ENCODE measurements at regions not wholly inside any gene's neighbourhood (a gene's known extent, or its start where the extent isn't known, plus 50 kb on each side); places are given as distances from the start of the nearest gene placed in this dataset.
"Not testable (repeated sequence)": the region's sequence is repeated elsewhere in the genome, so short reads cannot be mapped to it uniquely, and the experiment has no call there.

GRCh38 chr15:20228791-20229190, 312.8 kb downstream of the GOLGA6L6 start:
- H3K4me3 ChIP-seq; H3K27ac ChIP-seq; in situ Hi-C loops (cut with MboI; ENCODE audit: low pct_unique_long_range_greater_than_20kb in 2 of 9, low sequenced_read_pairs in 9 of 9, unreplicated experiment in 9 of 9); ATAC-seq (replicated peaks in 6 of 8); H3K4me1 ChIP-seq (replicated peaks in 1 of 2): not testable (repeated sequence)
- WGBS, 10 experiments, result 0 to 70% (median 33%) methylated on average over 1 to 8 of the region's 8 CpGs; no CpG with 5 or more reads in 2 of the 10 experiments

- H3K4me3 ChIP-seq; in situ Hi-C loops (cut with MboI; ENCODE audit: low pct_unique_long_range_greater_than_20kb in 2 of 9, low sequenced_read_pairs in 9 of 9, unreplicated experiment in 9 of 9); ATAC-seq (replicated peaks in 6 of 8): not testable (repeated sequence)
Measured at GRCh38 chr15:20227119-20227853, 314.3 kb downstream of the GOLGA6L6 start.

GRCh38 chr15:20226531-20226930, 315.1 kb downstream of the GOLGA6L6 start:
- H3K4me1 ChIP-seq (replicated peaks in 1 of 2); H3K4me3 ChIP-seq; H3K27ac ChIP-seq; ATAC-seq (replicated peaks in 6 of 8); in situ Hi-C loops (cut with MboI; ENCODE audit: low pct_unique_long_range_greater_than_20kb in 2 of 9, low sequenced_read_pairs in 9 of 9, unreplicated experiment in 9 of 9): not testable (repeated sequence)
- 17% methylated on average over 1 of the region's 2 CpGs; no CpG with 5 or more reads in 9 of the 10 experiments for WGBS, 10 experiments

More at GRCh38 chr15:20227119-20227853, 314.3 kb downstream of the GOLGA6L6 start:
- not testable (repeated sequence) for H3K4me1 ChIP-seq (replicated peaks in 1 of 2); H3K27ac ChIP-seq
- WGBS, 10 experiments, result 20% methylated on average over 1 of the region's 1 CpG; no CpG with 5 or more reads in 9 of the 10 experiments

- not testable (repeated sequence) for H3K4me3 ChIP-seq; ATAC-seq (replicated peaks in 6 of 8)
Measured at GRCh38 chr15:20221063-20221462, 320.5 kb downstream of the GOLGA6L6 start.

GRCh38 chr15:20219171-20219570, 322.4 kb downstream of the GOLGA6L6 start:
- H3K27ac ChIP-seq; H3K4me1 ChIP-seq (replicated peaks in 1 of 2); ATAC-seq (replicated peaks in 6 of 8); H3K4me3 ChIP-seq; in situ Hi-C loops (cut with MboI; ENCODE audit: low pct_unique_long_range_greater_than_20kb in 2 of 9, low sequenced_read_pairs in 9 of 9, unreplicated experiment in 9 of 9): not testable (repeated sequence)
- 0 to 80% (median 67%) methylated on average over 1 to 4 of the region's 4 CpGs; no CpG with 5 or more reads in 2 of the 10 experiments for WGBS, 10 experiments

More at GRCh38 chr15:20221063-20221462, 320.5 kb downstream of the GOLGA6L6 start:
- H3K27ac ChIP-seq; H3K4me1 ChIP-seq (replicated peaks in 1 of 2); in situ Hi-C loops (cut with MboI; ENCODE audit: low pct_unique_long_range_greater_than_20kb in 2 of 9, low sequenced_read_pairs in 9 of 9, unreplicated experiment in 9 of 9): not testable (repeated sequence)
- WGBS, 10 experiments, result 0 to 100% (median 37%) methylated on average over 1 to 4 of the region's 4 CpGs; no CpG with 5 or more reads in 4 of the 10 experiments

- in situ Hi-C loops (cut with MboI; ENCODE audit: low pct_unique_long_range_greater_than_20kb in 2 of 9, low sequenced_read_pairs in 9 of 9, unreplicated experiment in 9 of 9); H3K4me3 ChIP-seq; H3K4me1 ChIP-seq (replicated peaks in 1 of 2); ATAC-seq (replicated peaks in 6 of 8); H3K27ac ChIP-seq: not testable (repeated sequence)
- 0 to 70% (median 32%) methylated on average over 1 to 3 of the region's 4 CpGs; no CpG with 5 or more reads in 4 of the 10 experiments for WGBS, 10 experiments
Measured at GRCh38 chr15:20215700-20216099, 325.9 kb downstream of the GOLGA6L6 start.

- ATAC-seq (replicated peaks in 6 of 8); H3K27ac ChIP-seq; H3K4me1 ChIP-seq (replicated peaks in 1 of 2); H3K4me3 ChIP-seq; in situ Hi-C loops (cut with MboI; ENCODE audit: low pct_unique_long_range_greater_than_20kb in 2 of 9, low sequenced_read_pairs in 9 of 9, unreplicated experiment in 9 of 9): not testable (repeated sequence)
- 0 to 65% (median 25%) methylated on average over 1 of the region's 1 CpG for WGBS, 10 experiments
Measured at GRCh38 chr15:20214101-20214500, 327.5 kb downstream of the GOLGA6L6 start.

GRCh38 chr15:20211508-20211907, 330.1 kb downstream of the GOLGA6L6 start:
- in situ Hi-C loops (cut with MboI; ENCODE audit: low pct_unique_long_range_greater_than_20kb in 2 of 9, low sequenced_read_pairs in 9 of 9, unreplicated experiment in 9 of 9); H3K27ac ChIP-seq; H3K4me1 ChIP-seq (replicated peaks in 1 of 2); H3K4me3 ChIP-seq; ATAC-seq (replicated peaks in 6 of 8): not testable (repeated sequence)

- H3K4me3 ChIP-seq; H3K4me1 ChIP-seq (replicated peaks in 1 of 2); ATAC-seq (replicated peaks in 6 of 8); H3K27ac ChIP-seq; in situ Hi-C loops (cut with MboI; ENCODE audit: low pct_unique_long_range_greater_than_20kb in 2 of 9, low sequenced_read_pairs in 9 of 9, unreplicated experiment in 9 of 9): not testable (repeated sequence)
- WGBS, 10 experiments, result 0 to 60% (median 16%) methylated on average over 1 of the region's 1 CpG; no CpG with 5 or more reads in 2 of the 10 experiments
Measured at GRCh38 chr15:20209973-20210372, 331.6 kb downstream of the GOLGA6L6 start.

GRCh38 chr15:20207607-20208006, 334.0 kb downstream of the GOLGA6L6 start:
- 0 to 60% (median 31%) methylated on average over 1 to 5 of the region's 7 CpGs; no CpG with 5 or more reads in 4 of the 10 experiments for WGBS, 10 experiments
- ATAC-seq (replicated peaks in 6 of 8); in situ Hi-C loops (cut with MboI; ENCODE audit: low pct_unique_long_range_greater_than_20kb in 2 of 9, low sequenced_read_pairs in 9 of 9, unreplicated experiment in 9 of 9): not testable (repeated sequence)

GRCh38 chr15:20207198-20207597, 334.4 kb downstream of the GOLGA6L6 start:
- in situ Hi-C loops (cut with MboI; ENCODE audit: low pct_unique_long_range_greater_than_20kb in 2 of 9, low sequenced_read_pairs in 9 of 9, unreplicated experiment in 9 of 9); ATAC-seq (replicated peaks in 6 of 8); H3K4me3 ChIP-seq; H3K4me1 ChIP-seq (replicated peaks in 1 of 2); H3K27ac ChIP-seq: not testable (repeated sequence)
- 0 to 44% (median 10%) methylated on average over 1 to 2 of the region's 4 CpGs; no CpG with 5 or more reads in 5 of the 10 experiments for WGBS, 10 experiments

More at GRCh38 chr15:20207607-20208006, 334.0 kb downstream of the GOLGA6L6 start:
- H3K27ac ChIP-seq; H3K4me3 ChIP-seq; H3K4me1 ChIP-seq (replicated peaks in 1 of 2): not testable (repeated sequence)

- H3K4me1 ChIP-seq (replicated peaks in 1 of 2); ATAC-seq (replicated peaks in 6 of 8); in situ Hi-C loops (cut with MboI; ENCODE audit: low pct_unique_long_range_greater_than_20kb in 2 of 9, low sequenced_read_pairs in 9 of 9, unreplicated experiment in 9 of 9); H3K4me3 ChIP-seq; H3K27ac ChIP-seq: not testable (repeated sequence)
- no CpG with 5 or more reads among the region's 20 CpGs for whole genome bisulfite sequencing, 10 experiments
Measured at GRCh38 chr15:20204177-20204866, 337.3 kb downstream of the GOLGA6L6 start.

GRCh38 chr15:20203649-20204150, 337.9 kb downstream of the GOLGA6L6 start:
- ATAC-seq (replicated peaks in 6 of 8); in situ Hi-C loops (cut with MboI; ENCODE audit: low pct_unique_long_range_greater_than_20kb in 2 of 9, low sequenced_read_pairs in 9 of 9, unreplicated experiment in 9 of 9); H3K4me1 ChIP-seq (replicated peaks in 1 of 2); H3K4me3 ChIP-seq; H3K27ac ChIP-seq: not testable (repeated sequence)
- WGBS, 10 experiments, result 78% methylated on average over 3 of the region's 29 CpGs; no CpG with 5 or more reads in 9 of the 10 experiments
